ENCODE measurements at regions not wholly inside any gene's neighbourhood (a gene's known extent, or its start where the extent isn't known, plus 50 kb on each side); places are given as distances from the start of the nearest gene placed in this dataset.

- H3K4me3 ChIP-seq (ENCODE audit: low read length) = no peak overlapping the region
- no peak for TF ChIP-seq CTCF (IDR thresholded peaks at IDR 0.05; ENCODE audit: insufficient read depth, low read depth, low read length, missing control alignments)
- DNase-seq (ENCODE audit: low read depth) = no peak
Observed at GRCh38 chr12:63206494-63206893, 55.5 kb upstream of the AVPR1A start.
